SU-DHL-6 (cell line): ENCODE measurements at regions not wholly inside any gene's neighbourhood (a gene's known extent, or its start where the extent isn't known, plus 50 kb on each side); places are given as distances from the start of the nearest gene placed in this dataset.
"Not testable (repeated sequence)": the region's sequence is repeated elsewhere in the genome, so short reads cannot be mapped to it uniquely, and the experiment has no call there.

ENCODE experiments used
- H2AFZ ChIP-seq: fragments of 200-600 bp; sonication (generic); 2 replicates; pipeline ENCODE4 v1.6.1; 2014; ENCODE audit warnings: low read depth, mild to moderate bottlenecking, moderate library complexity, mixed read lengths, antibody characterized with exemption, low read length; ENCODE audit not compliant: severe bottlenecking
- H3F3A ChIP-seq: fragments of 200-600 bp; shearing (Covaris generic); 2 replicates; pipeline ENCODE4 v1.6.0; 2016; ENCODE audit warnings: antibody characterized with exemption, mild to moderate bottlenecking; ENCODE audit not compliant: insufficient read depth
- H3K27ac ChIP-seq: fragments of 200-600 bp; sonication (generic); 2 replicates; pipeline ENCODE4 v1.5.1; 2016; ENCODE audit warnings: low read depth, mild to moderate bottlenecking, low read length, moderate library complexity, mixed read lengths
- H3K27me3 ChIP-seq: fragments of 200-600 bp; sonication (generic), shearing (Covaris generic); 2 replicates; pipeline ENCODE4 v1.6.0; 2014; ENCODE audit warnings: mild to moderate bottlenecking, low read length
- H3K36me3 ChIP-seq: fragments of 200-600 bp; sonication (generic); 2 replicates; pipeline ENCODE4 v1.6.1; 2014; ENCODE audit warnings: mild to moderate bottlenecking, low read length, mixed read lengths
- H3K4me2 ChIP-seq: fragments of 300-600, 200-600 bp; shearing (Covaris generic), sonication (generic); 2 replicates; pipeline ENCODE4 v1.6.0; 2014; ENCODE audit warnings: low read length, low read depth, mild to moderate bottlenecking; ENCODE audit not compliant: poor library complexity, severe bottlenecking
- H3K4me3 ChIP-seq: fragments of 200-600 bp; sonication (generic); 2 replicates; pipeline ENCODE4 v1.5.1; 2014; ENCODE audit warnings: antibody characterized with exemption, low read length, mild to moderate bottlenecking, mixed read lengths; ENCODE audit not compliant: insufficient read depth, poor library complexity, severe bottlenecking
- H3K79me2 ChIP-seq: fragments of 200-600 bp; sonication (generic); 2 replicates; pipeline ENCODE4 v1.6.1; 2014; ENCODE audit warnings: mild to moderate bottlenecking, low read length, moderate library complexity; ENCODE audit not compliant: insufficient read depth
- H3K9ac ChIP-seq: fragments of 200-600 bp; sonication (generic); 2 replicates; pipeline ENCODE4 v1.7.0; 2014; ENCODE audit warnings: mild to moderate bottlenecking, low read length
- H3K9me2 ChIP-seq: fragments of 200-600 bp; sonication (generic); replicated peaks from 2 replicates; pipeline ENCODE4 v1.6.1; 2014; ENCODE audit warnings: low read length; ENCODE audit not compliant: insufficient read depth
- H3K9me3 ChIP-seq: fragments of 200-600 bp; sonication (generic); 2 replicates; pipeline ENCODE4 v1.6.1; 2014; ENCODE audit warnings: low read length, mixed read lengths; ENCODE audit not compliant: insufficient read depth
- H4K20me1 ChIP-seq: fragments of 200-600 bp; sonication (generic); 2 replicates; pipeline ENCODE4 v1.6.1; 2014; ENCODE audit warnings: low read depth, mild to moderate bottlenecking, antibody characterized with exemption, low read length, moderate library complexity, mixed read lengths
- CTCF ChIP-seq: fragments of 200-600 bp; sonication (generic); IDR thresholded peaks from one replicate; pipeline ENCODE4 v1.5.1; 2017; ENCODE audit warnings: antibody characterized with exemption, mild to moderate bottlenecking, low read length, moderate library complexity; ENCODE audit not compliant: insufficient read depth, poor library complexity, severe bottlenecking
- EZH2phosphoT487 ChIP-seq: fragments of 200-600 bp; sonication (generic), shearing (Covaris generic); conservative IDR thresholded peaks from 2 replicates; pipeline ENCODE4 v1.6.1; 2018; ENCODE audit warnings: mild to moderate bottlenecking, antibody characterized with exemption, low read length, moderate library complexity, mixed read lengths

- H3K9me3 ChIP-seq, result no peaks in the 10 kb centered on the region
- H3K9ac ChIP-seq, result no peak overlapping the region
- H3F3A ChIP-seq, result no peaks in the 10 kb centered on the region
- H3K36me3 ChIP-seq, result no peaks in the 10 kb centered on the region
- H3K79me2 ChIP-seq, result no peaks in the 10 kb centered on the region
- no peak overlapping the region for H2AFZ ChIP-seq
- no peak for TF ChIP-seq CTCF
- TF ChIP-seq EZH2phosphoT487, result no peak
- H3K9me2 ChIP-seq, result no peaks in the 10 kb centered on the region
- no peaks in the 10 kb centered on the region for H4K20me1 ChIP-seq
- no peak overlapping the region for H3K27ac ChIP-seq
- no peak overlapping the region for H3K4me3 ChIP-seq
- H3K27me3 ChIP-seq, result no peaks in the 10 kb centered on the region
- H3K4me2 ChIP-seq, result no peak overlapping the region
These were observed 126.7 kb upstream of the SEMA3C start for GRCh38 chr7:81045491-81046030.

- H3K36me3 ChIP-seq, H3F3A ChIP-seq, H3K27me3 ChIP-seq, H3K9me3 ChIP-seq, H3K27ac ChIP-seq, H3K4me2 ChIP-seq, H2AFZ ChIP-seq, H3K4me3 ChIP-seq, H3K9me2 ChIP-seq, H3K79me2 ChIP-seq, H4K20me1 ChIP-seq, H3K9ac ChIP-seq: not testable (repeated sequence)
These were observed 123.8 kb upstream of the SEMA3C start for GRCh38 chr7:81042646-81043045.

- Histone ChIP-seq H3K79me2 (no peaks in the 10 kb centered on the region), H2AFZ (no peak overlapping the region), H3K9me2 (no peaks in the 10 kb centered on the region), H3K27me3 (no peaks in the 10 kb centered on the region), H3K36me3 (no peaks in the 10 kb centered on the region), H4K20me1 (no peaks in the 10 kb centered on the region), H3F3A (no peaks in the 10 kb centered on the region), H3K9me3 (no peaks in the 10 kb centered on the region), H3K4me2 (no peak overlapping the region), H3K27ac (no peak overlapping the region), H3K9ac (no peak overlapping the region), H3K4me3 (no peak overlapping the region)
- TF ChIP-seq EZH2phosphoT487 (no peak), CTCF (no peak)
These were observed 121.6 kb upstream of the SEMA3C start for GRCh38 chr7:81040496-81040895.

- Histone ChIP-seq H3F3A (no peaks in the 10 kb centered on the region), H3K9me2 (no peaks in the 10 kb centered on the region)
- no peak for TF ChIP-seq EZH2phosphoT487
- no peak for TF ChIP-seq CTCF
These were observed 118.0 kb upstream of the SEMA3C start for GRCh38 chr7:81036871-81037270.

More at GRCh38 chr7:81036871-81037270, 118.0 kb upstream of the SEMA3C start:
- no peak overlapping the region for H3K9ac ChIP-seq
- H3K9me3 ChIP-seq, result no peaks in the 10 kb centered on the region
- no peak overlapping the region for H3K27ac ChIP-seq
- no peak overlapping the region for H3K4me3 ChIP-seq
- no peaks in the 10 kb centered on the region for H4K20me1 ChIP-seq
- H3K36me3 ChIP-seq, result no peaks in the 10 kb centered on the region
- H3K4me2 ChIP-seq, result no peak overlapping the region
- no peaks in the 10 kb centered on the region for H3K27me3 ChIP-seq
- no peak overlapping the region for H2AFZ ChIP-seq
- no peaks in the 10 kb centered on the region for H3K79me2 ChIP-seq
